AML-193 (cell line): ENCODE measurements at regions not wholly inside any gene's neighbourhood (a gene's known extent, or its start where the extent isn't known, plus 50 kb on each side); places are given as distances from the start of the nearest gene placed in this dataset.
"Not testable (repeated sequence)": the region's sequence is repeated elsewhere in the genome, so short reads cannot be mapped to it uniquely, and the experiment has no call there.

Experiments used
- DNase-seq, 2 experiments: peaks; one replicate each; lab custom pipeline; 2025; lab: John Stamatoyannopoulos, UW

DNA sequence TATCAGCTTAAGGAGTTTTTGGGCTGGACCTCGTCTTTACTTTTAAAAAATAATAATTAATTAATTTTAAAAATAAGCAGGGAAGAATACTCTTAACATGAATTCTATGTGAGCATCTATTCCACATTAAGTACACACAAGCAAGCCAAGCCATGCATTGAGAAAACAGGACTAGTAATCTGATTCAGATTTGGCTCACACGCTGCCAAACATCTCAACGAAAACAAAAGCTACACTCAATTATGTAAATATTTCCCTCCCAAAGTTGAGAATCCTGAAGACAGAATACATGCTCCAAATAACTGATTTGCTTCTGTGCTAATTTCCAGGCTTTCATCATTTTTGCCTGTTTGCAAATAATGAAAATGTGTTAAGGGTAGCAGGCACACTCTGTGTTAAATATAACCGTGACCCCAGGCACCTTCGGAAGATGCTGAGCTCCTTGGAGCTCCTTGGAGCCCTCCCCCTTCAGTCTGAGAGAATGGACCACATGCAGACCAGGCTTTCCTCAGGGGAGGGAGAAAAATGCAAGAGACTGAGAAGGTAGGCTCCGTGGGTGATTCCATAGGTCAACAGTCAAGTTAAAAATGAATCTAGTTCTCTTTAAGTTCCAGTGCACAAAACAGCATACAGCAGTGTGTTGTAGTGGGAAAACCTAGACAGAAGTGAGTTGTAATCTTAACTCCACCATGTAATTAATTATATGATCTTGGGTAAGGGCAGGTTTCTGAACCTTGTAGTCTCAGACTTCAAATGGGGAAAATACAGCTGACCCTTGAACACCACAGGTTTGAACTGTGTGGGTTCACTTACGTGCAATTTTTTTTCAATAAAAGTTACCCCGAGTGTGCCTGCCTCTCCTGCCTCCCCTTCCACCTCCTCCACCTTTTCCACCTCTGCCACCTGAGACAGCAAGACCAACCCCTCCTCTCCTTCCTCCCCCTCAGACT, 161.3 kb upstream of the RREB1 start:
- no peak for DNase-seq

DNA sequence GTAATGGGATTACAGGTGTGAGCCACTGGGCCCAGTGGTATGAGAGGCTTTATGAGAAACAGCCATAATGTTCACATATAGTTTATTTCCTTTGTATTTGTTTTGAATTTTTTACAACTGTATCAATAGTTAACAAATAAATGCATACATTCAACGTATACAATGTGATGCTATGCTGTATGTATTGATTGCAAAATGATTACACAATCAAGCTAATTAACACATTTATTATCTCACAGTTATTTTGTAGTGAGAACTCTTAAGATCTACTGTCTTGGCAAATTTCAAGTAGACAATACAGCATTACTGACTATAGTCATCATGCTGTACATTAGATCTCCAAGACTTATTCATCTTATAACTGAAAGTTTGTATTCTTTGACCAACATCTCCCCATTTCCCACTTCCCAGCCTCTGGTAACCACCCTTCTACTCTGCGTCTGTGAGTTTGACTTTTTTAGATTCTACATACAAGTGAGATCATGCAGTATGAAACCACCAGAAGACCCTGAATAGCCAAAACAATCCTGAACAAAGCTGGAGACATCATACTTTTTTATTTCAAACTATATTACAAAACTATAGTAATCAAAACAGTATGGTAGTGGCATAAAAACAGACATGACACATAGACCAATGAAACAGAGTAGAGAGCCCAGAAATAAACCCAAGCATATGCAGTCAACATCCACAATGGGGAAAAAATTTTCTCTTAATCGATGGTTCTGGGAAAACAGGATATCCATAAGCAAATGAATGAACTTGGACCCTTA, 157.2 kb upstream of the RREB1 start:
- no peak for DNase-seq

DNA sequence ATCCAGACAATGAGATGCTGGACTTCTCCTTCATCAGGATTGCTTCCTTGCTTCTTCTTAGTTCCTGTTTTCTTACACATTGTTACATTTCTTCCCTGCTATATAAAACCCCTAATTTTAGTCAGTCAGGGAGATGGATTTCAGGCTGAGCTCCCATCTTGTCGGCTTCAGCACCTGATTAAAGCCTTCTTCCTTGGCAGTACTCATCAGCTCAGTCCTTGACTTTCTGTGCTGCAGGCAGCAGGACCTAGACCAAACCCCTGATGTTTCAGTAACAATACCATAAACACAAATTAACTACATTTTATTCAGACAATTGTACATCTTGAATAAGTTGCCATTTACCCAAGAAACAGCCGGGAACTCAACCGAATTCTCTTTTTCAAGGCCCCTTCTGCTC, 156.4 kb upstream of the RREB1 start:
- DNase-seq: peak in 1 of 2 experiments; percentile 30

DNA sequence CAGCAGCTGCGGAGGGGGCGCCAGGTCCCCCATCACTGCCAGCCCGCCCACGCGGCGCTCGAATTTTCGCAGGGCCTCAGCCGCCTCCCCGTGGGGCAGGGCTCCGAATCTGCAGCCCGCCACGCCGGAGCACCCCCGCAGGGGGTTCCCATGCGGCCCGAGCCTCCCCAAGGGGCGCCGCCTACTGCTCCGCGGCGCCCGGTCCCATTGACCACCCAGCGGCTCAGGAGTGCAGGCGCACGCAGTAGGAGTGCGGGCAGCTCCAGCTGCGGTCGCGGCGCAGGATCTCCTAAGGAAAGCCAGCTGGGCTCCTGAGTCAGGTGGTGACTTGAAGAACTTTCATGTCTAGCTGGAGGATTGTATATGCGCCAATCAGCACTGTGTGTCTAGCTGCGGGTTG, 155.3 kb upstream of the RREB1 start:
- no peak for DNase-seq

DNA sequence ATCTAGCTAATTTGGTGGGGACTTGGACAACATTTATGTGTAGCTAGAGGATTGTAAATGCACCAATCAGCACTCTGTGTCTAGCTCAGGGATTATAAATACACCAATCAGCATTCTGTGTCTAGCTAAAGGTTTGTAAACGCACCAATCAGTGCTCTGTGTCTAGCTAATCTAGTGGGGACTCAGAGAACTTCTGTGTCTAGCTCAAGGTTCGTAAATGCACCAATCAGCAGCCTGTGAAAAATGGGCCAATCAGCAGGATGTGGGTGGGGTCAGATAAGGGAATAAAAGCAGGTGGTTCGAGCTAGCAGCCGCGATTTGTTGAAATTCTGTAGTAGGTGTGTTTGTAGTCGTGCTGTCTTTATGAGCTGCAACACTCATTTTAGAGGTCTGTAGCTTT, 154.8 kb upstream of the RREB1 start:
- not testable (repeated sequence) for DNase-seq

DNA sequence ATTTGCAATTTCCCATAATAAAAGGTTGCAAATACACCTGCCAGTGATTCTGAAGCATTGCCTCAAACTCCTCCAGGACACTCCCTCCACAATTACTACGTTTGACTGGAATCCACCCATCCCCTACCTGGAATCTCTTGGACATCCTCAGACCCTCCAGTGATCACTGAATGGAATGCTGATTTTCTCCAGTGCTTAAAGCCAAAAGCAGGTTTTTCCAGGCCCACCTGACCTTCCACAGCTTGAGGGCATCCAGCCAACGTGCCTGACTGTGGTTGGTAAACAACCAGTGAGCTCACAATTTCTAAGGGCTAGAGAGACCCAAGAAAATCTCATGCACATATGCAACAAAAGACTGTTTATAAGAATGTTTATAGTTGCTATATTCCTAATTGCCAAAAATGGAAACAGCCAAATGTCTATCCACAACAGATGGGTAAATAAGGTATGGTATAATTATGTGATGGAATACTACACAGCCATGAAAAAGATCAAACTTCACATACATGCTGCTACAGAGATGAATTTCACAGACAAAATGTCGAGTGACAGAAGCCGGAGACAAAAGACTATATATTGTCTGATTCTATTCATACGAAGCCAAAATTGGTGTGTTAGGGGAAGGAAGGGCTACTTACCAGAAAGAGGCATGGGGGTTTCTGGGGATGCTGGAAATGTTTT, 147.1 kb upstream of the RREB1 start:
- no peak for DNase-seq

DNA sequence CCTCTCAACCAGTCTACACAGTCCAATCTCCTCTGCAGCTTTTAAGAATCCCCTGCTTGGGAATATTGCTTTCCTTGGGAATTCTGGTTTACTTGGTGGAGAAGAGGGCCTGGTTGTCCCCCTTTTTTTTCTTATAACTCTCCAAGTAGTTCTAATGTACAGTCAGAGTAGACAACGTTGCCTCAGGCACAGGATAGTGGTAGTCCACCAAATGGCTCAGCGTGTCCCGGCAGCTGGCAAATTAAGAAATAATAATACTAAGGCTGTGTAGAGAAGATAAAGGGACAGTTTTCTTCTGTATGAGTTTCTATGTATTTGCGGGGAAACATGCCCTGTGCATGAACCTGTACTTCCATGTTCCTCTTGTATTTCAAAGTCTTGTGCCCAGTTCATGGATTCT, 145.7 kb upstream of the RREB1 start:
- no peak for DNase-seq

DNA sequence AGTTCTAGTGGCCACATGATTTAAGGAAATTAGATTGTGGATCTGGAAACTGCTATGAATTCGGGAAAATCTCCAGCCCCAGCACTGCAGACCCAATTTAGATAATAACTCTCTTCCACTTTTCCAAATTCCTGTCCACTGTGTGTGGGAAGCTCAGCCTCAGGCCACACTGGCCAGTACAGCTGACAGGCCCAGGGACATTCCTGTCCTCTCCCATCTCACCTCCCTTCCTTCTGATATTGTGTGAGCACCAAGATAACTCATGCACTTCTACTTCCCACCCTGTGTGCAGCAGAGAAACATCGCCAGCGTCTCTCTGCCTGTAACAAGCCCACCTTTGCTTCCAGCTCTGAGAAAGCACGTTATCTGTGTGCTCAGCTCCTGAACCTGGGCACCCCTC, 145.1 kb upstream of the RREB1 start:
- DNase-seq: no peak

DNA sequence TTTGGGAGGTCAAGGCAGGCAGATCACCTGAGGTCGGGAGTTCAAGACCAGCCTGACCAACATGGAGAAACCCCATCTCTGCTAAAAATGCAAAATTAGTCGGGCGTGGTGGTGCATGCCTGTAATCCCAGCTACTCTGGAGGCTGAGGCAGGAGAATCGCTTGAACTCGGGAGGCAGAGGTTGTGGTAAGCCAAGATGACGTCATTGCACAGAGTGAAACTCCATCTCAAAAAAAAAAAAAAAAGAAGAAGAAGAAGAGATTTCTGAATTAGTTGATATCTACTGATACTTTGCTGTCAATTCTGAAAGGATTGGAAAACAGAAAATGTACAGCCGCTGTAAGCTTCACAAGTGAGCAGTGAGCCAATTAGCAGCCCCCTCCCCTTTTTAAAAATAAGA, 144.4 kb upstream of the RREB1 start:
- DNase-seq: not testable (repeated sequence)

DNA sequence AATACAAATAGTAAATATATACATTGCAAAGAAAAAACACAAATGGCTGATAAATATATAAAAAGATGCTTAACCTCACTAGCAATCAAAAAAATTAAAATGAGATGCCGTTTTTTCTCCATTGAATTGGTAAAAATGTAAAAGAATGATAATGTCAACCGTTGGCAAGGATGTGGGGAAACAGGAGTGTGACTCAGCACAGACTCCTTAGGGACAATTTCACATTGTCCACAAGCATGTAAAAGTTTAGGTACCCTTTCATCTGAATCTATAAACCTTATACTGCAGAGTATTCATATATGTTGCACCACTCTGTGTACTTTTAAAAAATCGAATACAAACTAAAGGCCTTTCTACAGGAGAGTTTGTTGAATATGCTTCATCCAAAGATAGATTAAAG, 143.1 kb upstream of the RREB1 start:
- DNase-seq: no peak

DNA sequence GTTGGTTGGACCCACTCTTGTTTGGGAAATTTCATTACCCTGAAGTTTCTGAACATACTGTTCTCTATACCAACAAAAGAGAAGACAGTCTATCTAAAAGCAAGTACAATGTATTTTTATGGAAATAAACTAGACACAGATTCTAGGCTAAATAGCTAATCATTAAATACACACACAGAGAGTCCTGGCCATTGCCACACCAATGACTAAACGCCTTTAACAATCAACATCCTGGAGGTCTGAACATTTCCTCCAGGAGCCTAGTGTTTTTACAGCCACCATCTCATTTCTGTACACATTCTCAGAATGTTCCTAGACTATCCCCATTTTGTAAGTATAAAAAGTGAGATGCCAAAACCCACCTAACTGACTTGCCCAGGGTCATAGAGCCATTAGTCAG, 141.6 kb upstream of the RREB1 start:
- DNase-seq: no peak

DNA sequence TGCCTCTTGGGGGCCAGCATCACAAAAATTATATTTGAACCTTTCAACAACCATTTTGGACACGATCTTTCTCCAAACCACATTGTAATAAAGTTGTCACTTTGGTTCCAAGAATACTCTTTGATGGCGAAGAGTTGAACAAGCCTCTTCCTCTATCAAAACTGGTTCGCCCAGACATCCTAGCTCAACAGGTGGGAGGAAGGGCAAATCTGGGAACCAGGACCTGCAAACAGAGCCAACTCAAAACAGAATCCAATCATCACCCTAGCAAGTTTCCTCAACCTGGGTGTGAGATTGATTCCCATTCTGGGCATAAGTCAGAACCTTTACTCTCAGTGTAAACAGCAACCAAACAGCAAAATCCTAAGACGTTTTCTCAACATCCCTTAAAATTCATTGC, 141.2 kb upstream of the RREB1 start:
- DNase-seq: no peak

DNA sequence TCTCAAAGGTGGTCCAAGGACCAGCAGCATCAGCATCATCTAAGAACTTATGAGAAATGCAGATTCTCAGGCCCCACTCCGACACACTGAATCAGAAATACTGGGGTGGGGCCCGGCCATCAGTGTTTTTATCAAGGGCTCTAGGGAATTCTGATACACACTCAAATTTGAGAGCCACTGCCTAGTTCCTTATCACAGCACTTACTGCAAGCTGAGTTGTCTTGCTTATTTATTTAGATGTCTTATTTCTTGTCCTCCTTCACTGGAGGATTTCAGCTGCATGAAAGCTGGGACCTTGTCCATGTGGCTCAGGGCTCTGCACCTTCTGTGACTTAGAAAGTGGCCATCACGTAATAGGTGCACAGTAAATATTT, 139.4 kb upstream of the RREB1 start:
- no peak for DNase-seq

DNA sequence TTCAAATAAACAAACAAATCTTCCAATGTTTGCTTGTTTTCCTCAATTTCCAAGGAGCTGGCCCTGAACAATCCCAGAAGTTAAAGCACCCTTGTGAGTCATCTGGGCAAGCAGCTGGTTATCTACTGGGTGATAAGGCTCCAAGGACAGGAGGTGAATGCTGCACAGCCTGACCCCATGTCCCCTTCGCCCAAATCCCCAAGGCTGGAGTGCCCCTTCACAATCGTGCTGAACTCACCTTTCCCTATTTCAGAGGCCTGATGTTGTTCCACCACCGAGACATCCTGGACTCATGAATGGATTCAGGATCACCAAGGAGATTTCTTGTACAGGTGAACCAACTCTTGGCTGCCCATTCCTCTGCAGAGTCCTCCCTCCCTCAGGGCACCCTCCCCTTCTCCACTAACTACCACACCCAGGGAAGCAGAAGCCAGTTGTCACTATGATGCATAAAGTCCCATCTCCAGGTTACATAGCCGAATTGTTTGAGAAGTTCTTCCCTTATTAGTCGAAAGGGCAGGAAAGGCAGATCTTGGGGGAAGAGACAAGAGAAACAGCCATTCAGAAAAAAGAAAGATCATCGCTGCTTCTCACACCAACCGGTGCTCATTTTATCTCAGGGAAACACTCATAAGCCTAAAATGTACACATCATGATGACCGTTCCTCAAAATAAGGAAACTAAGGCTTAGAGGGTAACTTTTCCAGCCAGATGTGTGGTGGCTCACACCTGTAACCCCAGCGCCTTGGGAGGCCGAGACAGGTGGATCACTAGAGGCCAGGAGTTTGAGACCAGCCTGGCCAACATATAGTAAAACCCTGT, 138.8 kb upstream of the RREB1 start:
- DNase-seq: no peak

DNA sequence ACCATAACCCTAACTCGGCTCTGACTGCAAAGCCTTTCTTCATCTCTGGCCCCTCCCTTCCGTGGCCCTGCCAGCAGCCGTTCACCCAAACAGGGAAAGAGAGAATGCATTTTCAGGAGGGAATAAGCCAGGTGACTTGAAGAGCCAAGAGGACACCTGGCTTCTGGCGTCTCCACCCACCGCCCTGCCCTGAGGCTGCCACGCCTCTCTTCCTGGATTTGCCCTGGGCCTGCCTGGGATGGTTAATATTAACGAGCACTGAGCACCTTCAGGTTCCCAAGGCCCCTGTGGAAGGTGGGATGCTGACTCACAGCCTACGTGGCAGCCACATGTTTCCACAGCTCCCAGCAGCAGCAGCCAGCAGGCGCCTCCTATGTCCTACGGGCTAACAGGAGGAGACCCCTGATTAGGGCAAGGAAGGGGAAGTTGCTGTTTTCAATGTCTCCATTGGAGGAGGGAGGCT, 138.0 kb upstream of the RREB1 start:
- no peak for DNase-seq

DNA sequence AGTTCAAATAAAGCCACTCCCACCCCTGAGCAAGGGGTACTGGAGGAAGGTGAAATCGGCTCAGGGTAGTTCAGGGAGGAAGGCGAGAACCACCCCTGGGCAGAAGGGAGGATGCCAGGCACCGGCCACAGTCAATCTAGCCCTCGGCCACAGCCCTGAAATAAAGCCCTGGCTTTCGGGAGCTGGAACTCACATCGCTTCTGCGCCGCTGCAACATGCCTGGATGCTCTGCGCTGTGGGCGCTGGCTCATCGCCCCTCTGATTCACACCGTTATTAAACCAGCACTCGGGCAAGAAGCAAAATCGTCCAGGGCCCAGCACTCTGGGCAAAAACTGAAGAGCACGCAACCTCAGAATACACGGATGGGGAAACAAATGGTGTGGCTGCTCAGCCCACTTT, 136.9 kb upstream of the RREB1 start:
- DNase-seq: no peak

DNA sequence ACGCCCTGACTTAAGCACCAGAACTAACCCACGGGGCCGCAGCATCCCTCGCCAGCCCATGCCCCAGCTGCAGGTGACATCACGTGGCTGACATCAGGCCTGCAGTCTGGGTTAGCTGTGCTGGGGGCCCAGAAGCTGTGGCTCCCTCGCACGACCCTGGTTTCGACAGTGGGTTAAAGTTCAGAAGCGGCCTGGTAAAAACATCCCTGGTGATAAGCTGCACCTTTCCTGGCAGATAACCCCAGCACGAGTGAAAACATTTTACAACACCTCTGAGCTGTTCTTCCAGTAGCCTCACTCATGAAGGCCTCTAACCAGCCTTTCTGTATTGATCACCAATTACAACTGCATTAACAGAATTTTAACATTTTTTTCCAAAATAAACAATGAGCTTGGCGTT, 136.4 kb upstream of the RREB1 start:
- no peak for DNase-seq

DNA sequence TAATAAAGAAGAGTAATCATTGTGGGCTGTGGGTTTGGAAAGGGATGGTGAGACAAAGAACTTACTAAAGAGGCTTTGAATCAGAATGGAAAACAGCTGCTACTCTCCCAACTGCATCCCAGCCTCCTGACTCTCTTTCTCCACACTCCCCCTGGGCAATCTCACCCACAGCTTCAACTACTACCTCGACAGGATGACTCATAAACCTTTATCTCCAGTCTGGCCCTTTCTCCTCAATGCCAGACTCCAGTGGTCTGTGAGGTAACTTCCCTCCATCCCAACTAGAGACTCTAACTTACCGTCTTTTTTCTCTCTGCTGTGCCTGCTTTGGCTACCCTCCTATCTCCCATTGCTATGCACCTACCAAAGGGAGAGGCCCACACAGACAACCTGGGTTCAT, 135.3 kb upstream of the RREB1 start:
- DNase-seq: no peak

DNA sequence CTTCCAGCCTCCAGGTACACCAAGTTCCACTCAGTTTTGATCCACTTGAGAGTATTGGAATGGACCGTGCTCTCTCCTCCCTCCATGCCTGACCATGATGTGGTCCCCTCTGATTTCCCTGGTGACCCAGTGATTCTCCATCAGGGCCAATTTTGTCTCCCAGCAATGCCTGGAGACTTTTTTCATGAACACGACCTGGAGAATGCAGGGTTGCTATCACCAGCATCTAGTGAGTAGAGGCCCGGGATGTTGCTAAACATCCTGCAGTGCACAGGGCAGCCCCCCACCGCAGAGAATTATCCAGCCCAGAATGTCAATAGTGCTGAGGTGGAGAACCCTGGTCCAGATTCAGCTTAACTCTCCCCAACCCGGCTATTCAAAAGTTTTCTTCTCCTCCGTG, 134.0 kb upstream of the RREB1 start:
- no peak for DNase-seq

DNA sequence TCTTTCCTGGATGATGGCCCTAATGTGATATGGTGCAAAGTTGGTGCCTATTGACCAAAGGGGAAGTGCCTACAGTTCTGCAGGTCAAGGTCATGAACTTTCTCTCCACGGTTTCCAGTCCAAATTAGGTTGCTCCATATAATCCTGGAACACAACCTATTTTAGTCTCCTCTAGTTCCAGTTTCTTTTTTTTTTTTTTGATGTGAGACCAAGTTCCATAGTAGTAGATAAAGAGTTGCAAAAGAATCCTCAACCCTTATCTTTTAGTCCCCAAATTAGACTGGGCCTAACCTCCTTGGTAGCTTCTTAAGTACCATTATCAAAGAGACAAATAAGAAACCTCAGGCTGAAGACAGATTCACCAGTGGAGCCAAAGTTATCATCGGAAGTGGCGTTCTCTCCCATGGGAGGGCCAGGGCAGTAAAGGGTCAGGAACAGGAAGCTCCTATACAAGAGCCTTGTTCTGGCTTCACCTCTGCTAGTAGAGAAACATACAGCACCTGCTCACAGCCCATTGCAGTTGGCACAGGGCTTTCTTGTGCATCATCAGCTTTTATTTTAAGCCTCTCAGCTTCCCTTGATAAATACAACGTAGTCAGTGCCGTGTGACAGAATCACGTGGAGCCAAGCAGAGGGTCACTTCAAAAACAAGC, 132.2 kb upstream of the RREB1 start:
- DNase-seq: peak; percentile 34 to 42

DNA sequence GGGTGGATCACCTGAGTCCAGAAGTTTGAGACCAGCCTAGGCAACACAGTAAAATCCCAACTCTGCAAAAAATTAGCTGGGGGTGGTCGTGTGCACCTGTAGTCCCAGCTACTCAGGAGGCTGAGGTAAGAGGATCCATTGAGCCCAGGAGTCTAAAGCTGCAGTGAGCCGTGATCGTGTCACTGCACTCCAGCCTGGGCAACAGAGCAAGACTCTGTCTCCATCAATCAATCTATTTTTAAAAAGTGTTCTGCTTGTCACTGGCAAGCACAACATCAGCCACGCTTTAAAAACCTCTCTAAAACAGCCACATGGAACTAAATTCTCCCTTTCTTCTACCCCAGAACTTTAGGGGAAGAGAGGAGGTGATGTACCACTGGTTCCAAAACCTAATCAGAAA, 131.6 kb upstream of the RREB1 start:
- no peak for DNase-seq
